ENCODE measurements at regions not wholly inside any gene's neighbourhood (a gene's known extent, or its start where the extent isn't known, plus 50 kb on each side); places are given as distances from the start of the nearest gene placed in this dataset.

DNA sequence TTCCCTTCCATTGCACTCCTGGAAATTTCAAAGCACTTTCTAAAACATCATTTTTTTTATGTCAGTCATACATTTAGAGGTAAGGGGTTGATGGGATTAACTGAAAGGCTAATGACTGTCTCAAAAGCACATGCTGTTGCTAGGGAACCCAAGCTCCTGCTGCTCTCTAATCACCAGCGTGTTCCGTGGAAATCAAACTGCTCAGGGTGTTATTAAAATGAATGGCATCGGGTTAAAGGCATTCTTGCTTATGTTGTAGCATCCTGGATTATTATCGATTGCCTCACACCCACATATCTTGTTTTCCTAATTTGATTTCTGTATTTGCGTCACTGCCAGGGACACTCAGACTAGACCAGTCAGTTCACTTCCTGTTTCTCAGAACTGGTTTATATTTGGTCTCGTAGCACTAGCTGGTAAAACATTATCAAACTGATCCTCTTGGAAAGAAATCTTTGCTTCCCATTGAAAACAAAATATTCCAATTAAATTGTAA, 216.5 kb upstream of the MKLN1 start:
- intact Hi-C loops (cut with micrococcal nuclease) = no loop called here

GRCh38 chr7:131111792-131112191, 215.9 kb upstream of the MKLN1 start:
- intact Hi-C loops (cut with micrococcal nuclease) = no loop called here

DNA sequence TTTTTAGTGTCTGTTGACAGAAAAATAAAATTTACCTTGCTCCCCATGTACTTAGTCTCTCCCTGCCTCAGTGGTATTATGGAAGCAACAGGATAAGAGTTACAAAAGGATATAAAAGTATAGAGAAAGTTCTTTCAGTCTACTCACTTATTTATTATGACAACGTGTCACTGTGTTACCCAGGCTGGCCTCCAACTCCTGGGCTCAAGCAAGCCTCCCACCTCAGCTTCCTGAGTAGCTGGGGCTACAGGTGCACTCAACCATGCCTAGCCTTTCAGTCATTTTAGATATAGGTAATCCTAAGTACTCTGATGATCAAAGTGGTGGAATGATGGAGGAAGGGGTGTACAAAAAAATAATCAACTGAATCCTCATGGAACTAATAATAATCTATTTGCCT, 215.2 kb upstream of the MKLN1 start:
- intact Hi-C loops (cut with micrococcal nuclease) = no loop called here

GRCh38 chr7:131115340-131115739, 212.3 kb upstream of the MKLN1 start:
- intact Hi-C loops (cut with micrococcal nuclease) = no loop called here

DNA sequence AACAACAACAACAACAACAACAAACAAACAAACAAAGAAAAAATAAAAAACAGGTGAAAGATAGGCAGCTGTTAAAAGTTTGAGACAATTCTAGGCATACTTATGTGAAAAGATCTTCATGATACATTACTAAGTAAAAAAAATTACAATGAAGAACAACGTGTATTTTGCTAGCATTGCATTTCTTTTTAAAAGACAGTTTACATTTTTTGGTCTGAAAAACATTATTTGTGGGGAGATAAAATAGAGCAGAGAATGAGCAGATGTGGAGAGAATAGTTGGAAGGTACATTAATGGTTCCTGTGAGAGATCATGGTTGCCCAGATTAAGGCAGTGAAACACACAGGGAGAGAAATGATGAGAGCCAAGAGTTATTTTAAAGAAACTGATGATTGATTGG, 210.2 kb upstream of the MKLN1 start:
- intact Hi-C loops (cut with micrococcal nuclease) = no loop called here

DNA sequence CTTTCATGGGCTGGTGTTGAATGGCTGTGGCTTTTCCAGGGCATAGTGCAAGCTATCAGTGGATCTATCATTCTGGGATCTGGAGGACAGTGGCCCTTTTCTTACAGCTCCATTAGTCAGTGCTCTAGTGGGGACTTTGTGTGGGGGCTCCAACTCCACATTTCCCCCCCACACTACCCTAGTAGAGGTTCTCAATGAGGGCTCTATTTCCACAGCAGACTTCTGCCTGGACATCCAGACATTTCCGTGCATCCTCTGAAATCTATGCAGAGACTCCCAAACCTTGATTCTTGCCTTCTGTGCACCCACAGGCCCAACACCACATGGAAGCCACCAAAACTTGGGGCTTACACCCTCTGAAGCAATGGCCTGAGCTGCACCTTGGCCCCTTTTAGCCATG, 208.3 kb upstream of the MKLN1 start:
- intact Hi-C loops (cut with micrococcal nuclease) = no loop called here

- intact Hi-C loops (cut with micrococcal nuclease) = no loop called here
These were observed 205.3 kb upstream of the MKLN1 start for GRCh38 chr7:131122394-131122793.

DNA sequence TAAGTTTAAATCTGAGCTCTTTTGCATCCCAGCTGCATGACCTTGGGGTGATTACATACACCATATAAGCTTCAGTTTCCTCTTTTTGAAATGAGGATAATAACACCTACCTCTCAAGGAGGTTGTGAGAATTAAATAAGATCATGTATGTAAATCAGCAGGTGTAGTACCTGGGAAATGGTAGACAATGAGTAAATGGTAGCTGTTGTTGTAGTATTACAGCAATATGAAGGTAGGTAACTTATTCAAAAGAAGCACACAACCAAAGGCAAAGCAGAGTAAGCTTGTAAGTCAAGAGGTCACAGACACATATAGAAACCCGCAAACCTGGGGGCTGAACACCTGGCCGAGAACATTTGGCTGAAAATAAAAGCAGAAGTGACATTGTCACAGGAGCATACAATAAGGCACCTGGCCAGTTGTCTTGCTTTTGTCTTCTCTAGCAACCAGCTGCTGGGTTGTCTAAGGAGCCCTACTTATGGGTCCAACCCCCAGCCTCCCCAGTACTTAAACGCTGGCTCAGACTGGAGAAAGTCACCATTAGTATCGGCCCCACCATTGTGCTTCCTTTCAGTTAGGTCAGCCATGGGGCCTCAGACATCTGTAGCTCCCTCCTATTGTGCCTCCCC, 203.6 kb upstream of the MKLN1 start:
- intact Hi-C loops (cut with micrococcal nuclease) = no loop called here

DNA sequence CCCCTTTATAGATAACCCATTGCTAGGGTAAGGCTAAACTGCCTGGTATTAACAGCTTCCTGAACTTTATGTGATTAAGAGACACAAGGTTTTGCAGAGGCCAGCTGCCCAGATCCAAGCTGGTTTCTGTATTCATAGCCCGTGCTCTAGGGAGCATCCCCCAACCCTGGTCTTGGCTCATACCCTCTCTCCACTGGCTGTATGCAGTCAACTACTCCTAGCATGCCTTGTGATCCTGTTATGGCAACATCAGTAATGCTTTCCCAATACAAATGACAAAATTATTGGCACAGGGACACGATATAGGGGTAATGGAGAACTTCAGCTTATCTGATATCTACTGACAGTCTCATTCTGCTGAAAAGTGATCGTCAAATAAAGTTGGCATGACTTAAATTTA, 202.8 kb upstream of the MKLN1 start:
- intact Hi-C loops (cut with micrococcal nuclease) = no loop called here

GRCh38 chr7:131130324-131130723, 197.4 kb upstream of the MKLN1 start:
- intact Hi-C loops (cut with micrococcal nuclease) = no loop called here

DNA sequence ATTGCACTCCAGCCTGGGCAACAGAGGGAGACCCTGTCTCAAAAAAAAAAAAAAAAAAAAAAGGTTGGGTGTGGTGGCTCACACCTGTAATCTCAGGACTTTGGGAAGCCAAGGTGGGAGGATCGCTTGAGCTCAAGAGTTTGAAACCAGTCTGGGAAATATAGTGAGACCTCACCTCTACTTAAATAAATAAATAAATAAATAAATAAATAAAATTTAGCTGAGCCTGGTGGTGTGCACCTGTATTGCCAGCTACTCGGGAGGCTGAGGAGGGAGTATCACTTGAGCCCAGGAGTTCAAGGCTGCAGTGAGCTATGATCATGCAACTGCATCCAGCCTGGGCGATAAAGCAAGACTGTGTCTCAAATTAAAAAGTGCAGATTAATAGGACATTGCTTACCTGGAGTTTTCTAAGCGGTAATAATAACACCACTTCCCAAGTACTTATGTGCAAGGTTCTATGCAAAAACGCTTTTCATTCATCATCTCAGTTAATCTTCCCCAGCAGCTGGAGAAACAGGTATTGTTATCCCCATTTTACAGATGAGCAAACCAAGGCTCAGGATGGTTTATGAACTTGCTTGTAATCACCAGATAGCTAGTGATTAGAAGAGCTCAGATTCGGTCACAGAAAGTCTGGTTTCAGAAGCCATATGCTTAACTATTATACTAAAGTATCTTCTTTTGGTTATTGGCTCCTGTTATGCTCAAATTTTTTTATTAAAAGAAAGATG, 196.5 kb upstream of the MKLN1 start:
- intact Hi-C loops (cut with micrococcal nuclease) = no loop called here

- intact Hi-C loops (cut with micrococcal nuclease) = no loop called here
These were observed 195.8 kb upstream of the MKLN1 start for GRCh38 chr7:131131746-131132431.

DNA sequence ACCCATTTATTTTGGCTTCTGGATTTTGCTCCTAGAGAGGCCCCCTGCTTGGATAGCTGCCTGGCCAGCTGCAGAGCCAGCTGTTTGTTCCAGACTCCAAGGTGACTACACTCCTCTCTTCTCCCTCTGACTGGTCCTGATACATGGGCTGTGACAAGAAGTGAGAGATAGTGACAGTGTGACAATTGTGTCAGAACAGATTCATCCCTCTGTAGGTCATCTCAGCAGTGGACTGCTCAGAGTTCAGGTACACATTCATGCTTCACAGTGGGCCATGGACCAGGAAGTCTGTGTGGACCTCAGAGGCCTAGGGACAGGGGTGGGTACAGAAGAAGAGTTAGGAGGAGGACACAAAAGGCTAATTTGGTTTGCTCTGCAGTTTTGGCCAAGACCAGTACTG, 188.2 kb upstream of the MKLN1 start:
- intact Hi-C loops (cut with micrococcal nuclease) = no loop called here

DNA sequence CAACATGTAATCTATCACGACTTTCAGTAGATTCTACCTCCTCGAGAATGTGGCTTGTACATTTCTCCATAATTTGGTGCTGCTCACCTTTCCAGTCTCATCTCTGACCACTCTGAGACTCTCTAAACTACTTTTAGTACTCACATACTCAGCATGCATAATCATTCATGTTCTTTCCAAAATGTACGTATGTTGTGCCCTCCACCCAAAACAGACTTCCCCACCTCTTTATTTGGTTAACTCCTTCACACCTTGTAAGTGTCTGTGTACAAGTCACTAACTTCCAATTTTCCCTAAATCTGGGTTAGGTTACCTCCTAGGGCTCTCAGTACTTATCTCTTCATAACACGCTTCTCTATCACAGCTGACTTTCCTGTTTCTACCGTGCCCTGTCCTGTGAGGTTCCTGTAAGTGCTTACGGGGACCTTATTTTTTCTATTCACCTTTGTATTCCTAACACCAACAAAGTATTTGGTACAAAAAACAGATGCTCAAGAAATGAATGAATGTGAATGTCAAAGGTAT, 186.2 kb upstream of the MKLN1 start:
- intact Hi-C loops (cut with micrococcal nuclease) = no loop called here

- intact Hi-C loops (cut with micrococcal nuclease) = no loop called here
These were observed 183.8 kb upstream of the MKLN1 start for GRCh38 chr7:131143869-131144268.

DNA sequence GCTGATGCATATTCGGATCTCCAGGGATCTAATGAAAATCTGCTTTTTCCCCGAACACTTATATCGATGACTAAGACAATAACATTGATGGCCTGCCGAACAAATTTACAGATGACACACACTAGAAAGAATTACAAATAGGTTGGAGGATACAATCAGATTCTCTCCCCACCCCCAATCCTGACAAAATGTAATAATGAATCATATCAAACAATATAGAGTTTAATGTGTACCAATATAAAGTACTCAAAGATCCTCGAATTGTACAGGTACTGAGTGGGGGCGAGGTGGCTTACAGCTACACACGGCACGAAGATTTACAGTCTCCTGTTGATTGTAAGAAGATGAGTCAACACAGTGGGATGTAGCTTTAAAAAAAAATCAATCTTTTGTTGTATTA, 182.7 kb upstream of the MKLN1 start:
- intact Hi-C loops (cut with micrococcal nuclease) = no loop called here

GRCh38 chr7:131145770-131146169, 181.9 kb upstream of the MKLN1 start:
- intact Hi-C loops (cut with micrococcal nuclease) = no loop called here

- intact Hi-C loops (cut with micrococcal nuclease) = no loop called here
These were observed 180.1 kb upstream of the MKLN1 start for GRCh38 chr7:131147604-131148003.

- intact Hi-C loops (cut with micrococcal nuclease) = no loop called here
These were observed 179.4 kb upstream of the MKLN1 start for GRCh38 chr7:131148258-131148657.

- intact Hi-C loops (cut with micrococcal nuclease) = no loop called here
These were observed 178.8 kb upstream of the MKLN1 start for GRCh38 chr7:131148708-131149428.

DNA sequence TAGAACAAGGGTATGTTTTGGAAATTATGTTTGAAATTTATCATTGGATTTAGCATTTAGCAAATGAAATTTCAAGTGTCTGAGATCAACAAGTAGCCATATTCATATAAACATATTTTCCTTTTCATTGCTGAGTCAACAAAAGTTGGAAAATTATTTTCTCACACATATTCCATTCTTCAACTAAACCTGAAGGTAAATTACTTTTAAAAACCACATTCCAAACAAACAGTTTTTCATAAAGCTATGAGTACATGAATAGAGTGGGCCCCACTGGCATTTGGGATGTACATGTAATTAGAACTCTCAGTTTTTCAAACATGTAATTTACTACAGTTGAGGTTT, 178.3 kb upstream of the MKLN1 start:
- intact Hi-C loops (cut with micrococcal nuclease) = no loop called here

DNA sequence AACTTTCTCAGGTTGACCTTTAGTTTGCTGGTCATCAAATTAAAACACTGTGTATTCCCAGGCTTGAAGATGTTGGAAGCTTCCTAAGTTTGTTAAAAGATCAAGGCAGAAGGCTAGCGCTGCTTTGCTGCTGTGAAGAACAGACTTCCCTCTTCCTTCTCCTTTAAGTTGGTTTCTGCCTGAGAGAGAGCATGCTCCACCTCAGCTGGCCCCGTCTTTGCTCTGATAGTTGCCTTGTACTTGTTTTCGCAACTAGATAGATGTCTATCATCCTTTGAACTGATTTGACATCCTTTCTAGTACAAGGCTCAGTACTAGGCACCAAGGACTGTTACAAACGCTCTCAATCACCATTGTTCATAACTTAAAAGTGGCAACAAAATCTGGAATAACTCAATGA, 177.8 kb upstream of the MKLN1 start:
- intact Hi-C loops (cut with micrococcal nuclease) = no loop called here
